ENCODE measurements at regions not wholly inside any gene's neighbourhood (a gene's known extent, or its start where the extent isn't known, plus 50 kb on each side); places are given as distances from the start of the nearest gene placed in this dataset.

DNA sequence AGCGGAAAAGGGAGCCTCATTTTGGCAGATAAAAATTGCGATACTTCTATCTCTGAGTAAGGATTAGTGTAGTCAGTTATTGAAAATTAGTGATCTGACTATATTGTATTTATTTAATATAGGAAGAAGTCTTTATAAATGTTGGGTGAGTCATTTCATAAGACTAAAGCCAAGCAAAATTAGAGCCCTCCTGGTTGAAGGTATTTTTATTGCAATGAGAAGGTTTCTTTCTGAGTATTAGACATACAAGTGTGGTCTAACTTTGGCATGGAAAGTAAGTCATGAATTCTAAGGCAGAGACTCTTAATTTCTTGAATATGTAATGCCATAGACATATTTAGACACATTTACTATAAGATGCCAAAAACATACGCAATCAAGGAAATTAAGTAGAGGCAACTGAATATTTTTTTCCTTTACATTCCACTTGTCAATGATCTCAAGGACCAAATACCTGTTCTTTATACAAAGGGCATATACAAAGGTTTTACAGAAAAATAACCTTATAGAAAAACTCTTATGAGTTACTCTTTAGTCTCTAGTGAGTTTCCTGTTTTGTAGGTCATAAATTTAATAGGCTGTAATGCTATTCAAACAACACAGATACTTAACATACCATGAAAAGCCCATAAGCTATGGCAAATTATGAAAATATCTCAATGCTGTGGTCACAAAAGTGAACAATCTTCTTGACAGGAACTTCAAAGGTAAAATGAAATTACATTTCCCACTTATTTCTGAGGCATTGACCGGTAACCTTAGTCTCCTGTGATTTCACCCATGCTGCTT is 156.6 kb upstream of the BTG1 start:
- DNase-seq (ENCODE audit: low read depth), result no peak

- no peak for DNase-seq (ENCODE audit: low read depth)
Measured at GRCh38 chr12:92301356-92301755, 155.7 kb upstream of the BTG1 start.

GRCh38 chr12:92300777-92301176 is 155.1 kb upstream of the BTG1 start:
- DNase-seq (ENCODE audit: low read depth), result no peak

DNA sequence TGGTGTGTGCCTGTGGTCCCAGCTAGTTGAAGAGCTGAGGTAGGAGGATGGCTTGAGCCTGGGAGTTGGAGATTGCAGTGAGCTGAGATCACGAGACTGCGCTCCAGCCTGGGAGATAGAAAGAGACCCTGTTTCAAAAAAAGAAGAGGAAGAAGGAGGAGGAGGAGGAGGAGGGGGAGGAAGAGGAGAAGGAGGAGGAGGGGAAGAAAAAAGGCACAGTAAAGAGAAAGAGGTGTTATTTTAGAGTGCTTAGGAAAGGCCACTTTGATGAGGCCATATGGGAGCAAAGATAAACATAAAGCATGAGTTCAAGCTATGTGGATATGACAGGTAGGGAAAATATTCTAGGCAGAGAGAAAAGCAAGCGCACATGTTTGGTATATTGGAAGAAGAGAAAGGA is 154.1 kb upstream of the BTG1 start:
- no peak for DNase-seq (ENCODE audit: low read depth)

GRCh38 chr12:92299344-92299743 is 153.7 kb upstream of the BTG1 start:
- DNase-seq (ENCODE audit: low read depth), result no peak

- DNase-seq (ENCODE audit: low read depth), result no peak
Measured at GRCh38 chr12:92297932-92298696, 152.5 kb upstream of the BTG1 start.

GRCh38 chr12:92297405-92297804 is 151.8 kb upstream of the BTG1 start:
- no peak for DNase-seq (ENCODE audit: low read depth)

DNA sequence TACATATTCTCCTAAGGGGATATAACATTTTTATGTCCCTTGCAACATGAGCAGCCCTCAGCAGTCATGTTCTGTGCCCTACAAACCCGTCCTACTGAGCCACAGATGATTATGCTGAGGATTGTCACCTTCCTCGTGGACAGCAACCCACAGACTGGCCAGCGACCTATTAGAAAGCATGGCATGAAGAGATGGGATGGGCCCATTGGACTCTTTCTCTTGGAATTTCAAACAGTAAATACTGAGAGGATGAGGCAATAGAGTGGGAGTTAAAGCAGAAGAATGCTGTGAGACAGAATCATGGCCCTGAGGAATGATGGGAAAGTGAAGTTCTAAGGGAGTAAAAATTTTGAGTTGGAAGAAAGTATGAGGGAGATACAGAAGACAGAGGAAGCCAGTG is 149.9 kb upstream of the BTG1 start:
- no peak for DNase-seq (ENCODE audit: low read depth)

- DNase-seq (ENCODE audit: low read depth), result no peak
Measured at GRCh38 chr12:92294676-92295440, 149.2 kb upstream of the BTG1 start.

- no peak for DNase-seq (ENCODE audit: low read depth)
Measured at GRCh38 chr12:92292016-92292415, 146.4 kb upstream of the BTG1 start.

- DNase-seq (ENCODE audit: low read depth), result no peak
Measured at GRCh38 chr12:92290886-92291285, 145.2 kb upstream of the BTG1 start.

DNA sequence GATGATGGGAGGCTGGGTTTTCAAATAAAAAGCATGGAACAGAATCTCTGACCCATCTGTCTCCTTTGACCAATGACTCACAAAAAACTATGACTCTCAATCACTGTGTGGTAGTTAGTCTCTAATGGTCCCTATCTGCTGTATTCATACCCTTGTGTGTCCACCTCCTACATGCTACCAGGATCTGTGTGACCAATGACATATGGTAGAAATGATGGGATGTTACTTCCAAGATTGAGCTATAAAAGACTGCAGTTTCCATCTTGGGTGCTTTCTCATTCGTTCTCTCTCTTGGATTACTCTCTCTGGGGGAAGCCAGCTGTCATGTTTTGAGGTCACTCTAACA is 144.7 kb upstream of the BTG1 start:
- DNase-seq (ENCODE audit: low read depth), result no peak

GRCh38 chr12:92289629-92290349 is 144.1 kb upstream of the BTG1 start:
- DNase-seq (ENCODE audit: low read depth), result no peak

- DNase-seq (ENCODE audit: low read depth), result no peak
Measured at GRCh38 chr12:92288561-92288960, 142.9 kb upstream of the BTG1 start.

- DNase-seq (ENCODE audit: low read depth), result no peak
Measured at GRCh38 chr12:92278378-92278828, 132.8 kb upstream of the BTG1 start.

DNA sequence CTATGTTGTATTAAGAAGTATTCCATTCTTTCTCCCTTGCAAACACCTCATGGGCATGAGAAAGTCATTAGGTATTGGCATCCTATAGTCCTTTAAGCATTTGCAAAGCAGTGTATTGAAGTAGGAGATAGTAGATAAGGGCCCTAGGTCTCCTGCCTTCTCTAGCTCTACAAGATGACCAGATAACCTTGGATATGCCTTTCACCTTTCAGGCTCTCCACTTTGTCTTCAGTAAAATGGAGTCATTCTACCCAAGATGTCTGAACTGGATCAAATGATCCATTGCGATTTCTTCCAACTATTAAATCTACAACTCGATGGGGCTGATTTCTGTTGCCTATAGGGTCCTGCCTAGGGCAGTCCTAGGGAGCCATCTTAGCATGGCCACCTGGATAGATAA is 132.1 kb upstream of the BTG1 start:
- no peak for DNase-seq (ENCODE audit: low read depth)

- DNase-seq (ENCODE audit: low read depth), result no peak
Measured at GRCh38 chr12:92276276-92276675, 130.6 kb upstream of the BTG1 start.

DNA sequence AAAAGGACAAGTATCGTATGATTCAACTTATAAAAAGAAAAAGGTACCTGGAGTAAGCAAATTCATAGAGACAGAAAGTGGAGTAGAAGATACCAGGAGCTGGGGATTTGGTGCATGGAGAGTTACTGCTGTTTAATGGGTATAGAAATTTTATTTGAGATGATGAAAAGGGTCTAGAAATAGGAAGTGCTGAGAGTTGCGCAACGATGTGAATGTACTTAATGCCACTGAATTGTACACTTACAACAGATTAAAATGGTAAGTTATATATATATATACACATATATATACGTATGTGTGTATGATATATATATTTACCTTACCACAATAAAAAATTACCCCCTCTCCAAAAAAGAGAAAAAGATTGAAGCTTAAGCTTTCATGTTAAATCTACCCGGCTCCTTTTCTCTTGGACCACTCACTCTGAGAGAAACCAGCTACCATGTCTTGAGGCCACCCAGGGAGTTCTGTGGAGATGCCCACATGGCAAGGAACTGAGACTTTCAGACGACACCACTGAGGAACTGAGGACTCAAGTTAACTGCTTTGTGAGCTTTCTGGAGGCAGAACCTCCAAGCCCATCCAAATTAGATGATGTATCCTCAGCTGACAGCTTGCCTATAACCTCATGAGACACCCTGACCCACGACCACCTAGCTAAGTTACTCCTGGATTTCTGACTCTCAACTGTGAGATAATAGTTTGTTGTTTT is 130.0 kb upstream of the BTG1 start:
- DNase-seq (ENCODE audit: low read depth), result no peak

- no peak for DNase-seq (ENCODE audit: low read depth)
Measured at GRCh38 chr12:92273076-92273475, 127.4 kb upstream of the BTG1 start.

GRCh38 chr12:92272061-92272964 is 126.7 kb upstream of the BTG1 start:
- DNase-seq (ENCODE audit: low read depth), result no peak
